ENCODE measurements at regions not wholly inside any gene's neighbourhood (a gene's known extent, or its start where the extent isn't known, plus 50 kb on each side); places are given as distances from the start of the nearest gene placed in this dataset.

GRCh38 chr10:94094540-94094939, 100.8 kb downstream of the PLCE1 start:
- H3K4me3 ChIP-seq, result no peak overlapping the region
- H3K9me3 ChIP-seq, result no peaks in the 10 kb centered on the region
- H3K36me3 ChIP-seq (ENCODE audit: low read depth), result no peaks in the 10 kb centered on the region
- intact Hi-C loops (cut with DNase I, micrococcal nuclease), result no loop called here
- TF ChIP-seq CTCF (IDR thresholded peaks at IDR 0.05), result no peak
- ATAC-seq, result no peak
- no peak for DNase-seq
- H3K4me1 ChIP-seq (ENCODE audit: low read depth), result no peaks in the 10 kb centered on the region

- intact Hi-C loops (cut with DNase I, micrococcal nuclease), result no loop called here
- H3K36me3 ChIP-seq (ENCODE audit: low read depth), result no peaks in the 10 kb centered on the region
- ATAC-seq (no peak), DNase-seq (no peak)
- H3K4me3 ChIP-seq, result no peak overlapping the region
- H3K4me1 ChIP-seq (ENCODE audit: low read depth), result no peaks in the 10 kb centered on the region
- no peak for TF ChIP-seq CTCF (IDR thresholded peaks at IDR 0.05)
- no peaks in the 10 kb centered on the region for H3K9me3 ChIP-seq
These were observed 103.9 kb downstream of the PLCE1 start for GRCh38 chr10:94097656-94098055.

GRCh38 chr10:94098896-94099295, 105.2 kb downstream of the PLCE1 start:
- no peaks in the 10 kb centered on the region for H3K36me3 ChIP-seq (ENCODE audit: low read depth)
- no peak overlapping the region for H3K4me3 ChIP-seq
- intact Hi-C loops (cut with DNase I, micrococcal nuclease), result no loop called here
- TF ChIP-seq CTCF (IDR thresholded peaks at IDR 0.05), result no peak
- no peaks in the 10 kb centered on the region for H3K9me3 ChIP-seq
- no peak for ATAC-seq
- DNase-seq, result no peak
- no peaks in the 10 kb centered on the region for H3K4me1 ChIP-seq (ENCODE audit: low read depth)

GRCh38 chr10:94101894-94102293, 108.2 kb downstream of the PLCE1 start:
- Histone ChIP-seq H3K4me3 (no peak overlapping the region), H3K4me1 (ENCODE audit: low read depth) (no peaks in the 10 kb centered on the region), H3K36me3 (ENCODE audit: low read depth) (no peaks in the 10 kb centered on the region), H3K9me3 (no peaks in the 10 kb centered on the region)
- ATAC-seq, result no peak
- intact Hi-C loops (cut with DNase I, micrococcal nuclease), result no loop called here
- no peak for DNase-seq
- TF ChIP-seq CTCF (IDR thresholded peaks at IDR 0.05), result no peak

- ATAC-seq (no peak), DNase-seq (no peak)
- Histone ChIP-seq H3K4me3 (no peak overlapping the region), H3K4me1 (ENCODE audit: low read depth) (no peaks in the 10 kb centered on the region), H3K36me3 (ENCODE audit: low read depth) (no peaks in the 10 kb centered on the region), H3K9me3 (no peaks in the 10 kb centered on the region)
- no peak for TF ChIP-seq CTCF (IDR thresholded peaks at IDR 0.05)
- intact Hi-C loops (cut with DNase I, micrococcal nuclease), result no loop called here
These were observed 108.7 kb downstream of the PLCE1 start for GRCh38 chr10:94102436-94102835.

GRCh38 chr10:94103192-94103591, 109.5 kb downstream of the PLCE1 start:
- Histone ChIP-seq H3K9me3 (no peaks in the 10 kb centered on the region), H3K36me3 (ENCODE audit: low read depth) (no peaks in the 10 kb centered on the region), H3K4me3 (no peak overlapping the region), H3K4me1 (ENCODE audit: low read depth) (no peaks in the 10 kb centered on the region)
- no peak for TF ChIP-seq CTCF (IDR thresholded peaks at IDR 0.05)
- ATAC-seq, result no peak
- intact Hi-C loops (cut with DNase I, micrococcal nuclease), result no loop called here
- DNase-seq, result no peak

Measured in mucosa of descending colon (tissue), 3 donors.